CD1c-positive myeloid dendritic cell (primary cell): ENCODE measurements at regions not wholly inside any gene's neighbourhood (a gene's known extent, or its start where the extent isn't known, plus 50 kb on each side); places are given as distances from the start of the nearest gene placed in this dataset.

ENCODE experiments used
- DNase-seq: peaks from one replicate; pipeline ENCODE4 v3.0.0-alpha.2; 2016; ENCODE audit errors: extremely low spot score

DNA sequence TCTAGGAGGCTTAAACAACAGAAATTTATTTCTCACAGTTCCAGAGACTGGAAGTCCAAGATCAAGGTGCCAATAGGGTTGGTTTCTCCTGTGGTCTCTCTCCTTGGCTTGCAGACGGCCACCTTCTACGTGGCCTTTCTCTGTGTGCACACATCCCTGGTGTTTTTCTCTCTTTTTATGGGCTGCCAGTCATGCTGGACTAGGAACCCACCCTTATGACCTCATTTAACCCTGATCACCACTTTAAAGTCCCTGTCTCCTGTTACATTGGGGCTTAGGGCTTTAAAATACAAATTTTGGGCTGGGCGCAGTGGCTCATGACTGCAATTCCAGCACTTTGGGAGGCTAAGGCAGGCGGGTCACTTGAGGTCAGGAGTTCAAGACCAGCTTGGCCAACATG is 157.1 kb downstream of the TLE1 start:
- no peak for DNase-seq

DNA sequence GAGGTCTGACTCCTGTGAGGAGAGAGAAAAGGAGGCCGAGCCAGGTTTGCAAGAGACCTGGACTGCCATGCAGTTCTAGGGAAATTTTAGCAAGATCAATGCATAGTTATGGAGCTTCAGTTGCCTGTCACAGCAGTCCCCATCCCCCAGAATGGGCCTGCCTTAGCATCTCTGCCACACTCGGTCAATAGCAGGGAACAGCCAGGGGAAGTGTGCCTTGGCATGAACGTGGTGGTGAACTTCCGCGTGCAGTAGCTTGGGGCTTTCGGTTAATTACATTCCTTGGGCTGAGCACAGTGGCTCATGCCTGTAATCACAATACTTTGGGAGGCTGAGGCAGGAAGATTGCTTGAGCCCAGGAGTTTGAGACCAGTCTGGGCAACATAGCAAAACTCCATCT is 157.8 kb downstream of the TLE1 start:
- no peak for DNase-seq

DNA sequence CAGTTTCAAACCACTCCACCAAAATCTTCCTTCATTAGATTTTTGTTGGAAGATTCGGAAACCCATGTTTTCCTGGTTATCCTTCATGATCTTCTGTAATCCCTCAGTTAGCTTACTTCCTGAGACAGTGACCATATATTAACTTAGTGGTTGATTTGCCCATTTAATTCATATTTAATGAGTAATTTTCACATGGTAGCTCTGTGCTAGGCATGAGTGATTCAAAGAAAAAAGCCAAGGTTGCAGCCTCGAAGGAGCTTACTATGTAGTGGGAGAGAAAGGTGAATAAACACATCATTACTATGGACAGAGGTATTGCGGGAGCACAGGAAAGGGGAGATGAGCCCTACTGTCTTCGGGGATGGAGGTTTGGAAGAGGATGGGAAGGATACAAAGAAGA is 158.5 kb downstream of the TLE1 start:
- DNase-seq = no peak

DNA sequence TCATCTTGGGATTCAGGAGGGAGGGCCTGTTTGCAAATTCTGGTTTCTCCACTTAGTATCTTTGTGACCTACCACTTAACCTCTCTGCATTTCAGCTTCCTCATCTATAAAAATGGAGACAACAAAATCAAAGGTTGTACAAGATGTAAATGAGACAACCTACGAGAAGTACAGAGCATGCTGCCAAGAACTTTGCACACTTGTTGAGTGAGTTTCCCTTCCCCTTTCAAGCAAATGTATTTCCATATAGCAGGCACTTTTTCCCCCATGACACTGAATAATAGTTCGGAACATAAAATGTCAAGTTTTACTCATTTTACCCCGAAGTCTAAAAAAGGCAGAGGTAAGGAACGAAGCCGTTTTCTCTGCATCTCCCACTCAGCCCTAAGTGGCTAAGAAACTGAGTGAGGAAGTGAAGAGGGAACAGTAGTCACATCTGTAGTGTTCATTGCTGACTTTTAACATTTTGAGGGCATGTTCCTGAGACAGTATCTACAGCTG is 159.0 kb downstream of the TLE1 start:
- peak; percentile 85 for DNase-seq

DNA sequence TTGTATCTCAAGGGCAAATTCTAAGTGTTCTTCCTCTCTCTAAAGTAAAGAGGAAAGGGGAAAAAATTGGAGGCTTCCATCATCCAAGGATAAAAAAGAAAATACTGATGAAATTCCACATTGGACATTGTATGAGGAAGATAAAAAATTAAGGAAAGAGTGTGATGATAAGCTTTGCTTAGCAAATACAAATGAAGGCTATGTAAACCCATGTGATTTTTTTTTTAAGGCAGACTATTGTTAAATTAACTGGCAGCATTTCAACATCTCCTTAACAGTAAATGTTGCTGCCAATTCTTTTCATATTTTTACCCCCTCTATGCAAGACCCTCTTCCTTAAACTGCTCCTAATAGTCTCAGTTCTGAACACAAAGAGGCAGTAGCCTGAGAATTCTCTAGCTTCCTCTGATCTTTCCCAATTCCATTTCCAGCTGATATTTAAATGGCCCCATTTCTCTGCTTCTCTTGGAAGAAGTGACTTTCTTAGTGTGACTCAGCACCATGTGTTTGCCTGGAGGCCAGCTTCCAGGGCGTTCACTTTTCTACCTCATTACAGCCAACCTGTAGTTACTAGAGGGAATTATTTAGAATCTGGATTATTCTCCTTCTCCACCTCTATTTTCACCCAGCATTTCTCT is 159.7 kb downstream of the TLE1 start:
- peak; percentile 68 for DNase-seq

DNA sequence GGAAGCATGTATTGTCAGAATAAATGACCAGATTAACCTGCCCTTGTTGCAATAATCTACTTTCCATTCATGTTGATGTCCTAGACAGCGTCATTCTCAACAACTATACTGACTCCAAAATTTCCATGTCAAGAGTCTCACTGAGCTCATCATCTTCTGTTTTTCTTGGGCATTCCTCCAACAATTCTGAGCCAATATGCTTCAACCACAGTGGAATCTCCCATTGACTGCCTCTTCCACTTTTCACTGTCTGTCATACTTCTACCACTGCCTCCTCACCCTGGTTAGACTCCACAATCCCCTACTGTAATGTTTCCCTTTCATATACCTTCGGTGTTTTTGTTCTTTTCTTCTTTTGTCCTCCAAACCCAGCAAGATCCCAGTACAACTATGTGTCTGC is 162.8 kb downstream of the TLE1 start:
- peak; percentile 15 for DNase-seq

DNA sequence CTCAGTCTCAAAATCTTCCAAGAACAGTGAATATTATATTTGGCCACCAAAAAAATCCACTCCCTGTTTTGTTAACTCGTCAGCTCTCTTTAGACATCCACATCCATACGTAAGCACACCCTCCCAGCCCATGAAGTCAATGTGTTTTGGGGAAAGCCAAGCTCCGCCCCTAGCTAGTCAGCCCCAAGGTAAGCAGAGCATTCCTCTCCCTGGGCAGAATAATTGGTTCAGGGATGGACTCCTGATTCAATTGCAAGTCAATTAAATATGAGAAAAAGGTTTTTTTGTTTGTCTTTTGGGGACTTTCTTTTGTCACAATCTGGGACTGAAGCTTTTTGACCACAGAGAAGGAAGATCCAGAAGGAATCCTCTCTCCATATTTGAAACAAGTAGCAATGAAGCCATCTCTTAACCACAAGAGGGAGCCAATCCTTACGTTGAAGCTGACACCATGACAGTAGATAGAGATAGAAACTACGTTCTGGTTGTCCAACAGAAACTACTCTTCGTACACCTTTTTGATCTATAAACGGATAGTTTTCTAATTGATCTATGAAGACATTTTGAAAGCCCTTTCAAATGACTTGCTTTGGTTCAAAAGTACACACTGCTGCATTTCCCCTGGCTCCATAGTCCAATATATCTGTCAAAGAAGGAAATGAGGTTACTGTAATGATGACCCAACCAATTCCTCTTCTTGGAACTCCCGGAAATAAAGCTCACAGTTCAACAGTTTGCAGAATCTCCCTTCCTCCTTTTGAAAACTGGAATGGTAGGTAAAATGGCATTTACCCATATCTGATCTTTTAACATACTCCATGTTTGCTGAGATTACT is 166.4 kb downstream of the TLE1 start:
- DNase-seq = peak; percentile 57

DNA sequence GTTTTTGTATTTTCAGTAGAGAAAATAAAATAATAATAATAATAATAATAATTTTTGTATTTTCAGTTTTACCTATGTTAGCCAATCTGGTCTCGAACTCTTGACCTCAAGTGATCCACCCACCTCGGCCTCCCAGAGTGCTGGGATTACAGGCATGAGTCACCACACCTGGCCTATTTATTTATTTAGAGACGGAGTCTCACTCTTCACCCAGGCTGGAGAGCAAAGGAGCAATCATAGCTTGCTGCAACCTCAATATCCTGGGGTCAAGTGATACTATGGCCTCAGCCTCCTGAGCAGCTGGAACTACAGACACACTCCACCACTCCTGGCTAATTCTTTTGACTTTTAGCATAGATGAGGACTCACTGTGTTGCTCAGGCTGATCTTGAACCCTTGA is 167.5 kb downstream of the TLE1 start:
- DNase-seq = no peak

DNA sequence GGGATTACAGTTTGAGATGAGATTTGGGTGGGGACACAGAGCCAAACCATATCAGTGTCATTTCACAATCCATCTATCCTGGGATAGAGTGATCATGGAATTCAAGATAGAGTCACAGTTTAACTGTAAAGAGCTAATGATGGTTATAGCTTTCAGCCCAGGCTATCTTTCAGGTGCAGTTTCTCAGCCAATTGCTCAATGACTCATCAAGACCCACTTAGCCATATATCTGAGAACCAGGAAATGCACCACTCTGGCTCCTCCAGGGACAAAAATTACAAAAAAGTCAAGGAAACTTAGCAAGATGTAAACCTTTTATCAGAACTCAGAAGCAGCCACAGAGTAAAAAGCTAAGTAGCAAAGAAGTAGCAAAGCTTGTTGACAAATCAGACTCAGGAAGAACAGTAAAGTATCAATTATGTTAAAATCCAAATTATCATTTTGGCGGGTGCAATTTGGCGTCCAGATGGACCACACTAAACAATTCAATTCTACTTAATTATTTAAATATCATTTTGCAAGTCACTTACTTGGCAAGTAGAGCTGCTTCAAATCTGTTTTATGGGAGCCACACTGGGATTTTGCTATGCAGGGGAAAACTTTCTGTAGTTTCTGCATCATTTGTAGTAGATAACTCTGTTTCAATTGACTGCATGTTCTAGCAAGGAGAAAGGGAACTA is 169.4 kb downstream of the TLE1 start:
- no peak for DNase-seq

DNA sequence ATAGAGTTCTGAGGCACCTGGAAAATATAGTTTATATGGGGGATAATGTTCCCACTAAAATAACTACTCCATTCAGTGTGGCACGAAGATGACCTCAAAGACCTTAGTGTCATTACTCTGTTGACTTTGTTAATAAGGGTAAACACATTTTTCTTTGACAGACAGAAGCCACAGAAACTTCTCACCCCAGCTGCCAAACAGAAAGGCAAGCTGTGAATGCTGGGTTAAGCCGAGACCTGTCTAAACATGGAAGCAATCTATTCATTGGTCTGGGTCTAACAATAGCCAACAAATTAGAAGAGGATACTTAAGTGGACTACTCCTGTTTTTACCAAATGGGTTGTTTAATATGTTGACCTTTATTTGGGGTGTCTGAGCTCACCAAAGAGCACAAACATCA is 171.4 kb downstream of the TLE1 start:
- no peak for DNase-seq

DNA sequence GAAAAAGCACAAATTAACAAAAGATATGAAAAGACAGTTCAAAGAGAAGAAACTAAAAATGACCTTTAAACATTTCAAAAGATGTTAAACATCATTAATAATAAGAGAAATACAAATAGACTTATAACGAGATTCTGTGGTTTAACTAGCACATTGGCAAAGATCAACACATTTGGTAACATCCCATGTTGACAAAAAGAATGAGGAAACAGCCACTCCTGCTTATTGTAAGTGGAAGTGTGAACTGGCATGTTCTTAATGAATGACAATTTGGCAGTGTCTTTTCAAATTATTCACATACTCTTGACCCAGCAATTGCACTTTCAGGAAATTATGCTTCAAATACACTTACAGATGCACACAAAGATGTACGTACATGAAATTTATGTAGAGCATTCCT is 176.3 kb downstream of the TLE1 start:
- no peak for DNase-seq

DNA sequence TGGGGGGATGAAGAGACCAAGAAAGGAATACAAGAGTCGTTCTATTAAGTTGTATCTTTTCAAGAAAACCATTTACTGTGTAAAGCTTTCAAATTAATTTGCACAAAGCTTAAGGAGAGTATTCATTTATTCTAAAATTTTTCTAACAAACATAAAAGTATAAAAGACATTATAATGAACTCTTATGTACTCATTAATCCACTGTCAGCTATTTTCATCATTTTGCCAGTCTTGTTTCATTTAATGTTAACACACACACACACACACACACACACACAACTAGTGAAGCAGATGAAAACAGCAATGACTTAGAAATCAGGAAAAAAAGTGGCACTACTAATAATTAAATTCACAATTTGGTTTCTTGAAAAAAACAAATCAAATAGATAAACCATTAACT is 176.7 kb downstream of the TLE1 start:
- no peak for DNase-seq

DNA sequence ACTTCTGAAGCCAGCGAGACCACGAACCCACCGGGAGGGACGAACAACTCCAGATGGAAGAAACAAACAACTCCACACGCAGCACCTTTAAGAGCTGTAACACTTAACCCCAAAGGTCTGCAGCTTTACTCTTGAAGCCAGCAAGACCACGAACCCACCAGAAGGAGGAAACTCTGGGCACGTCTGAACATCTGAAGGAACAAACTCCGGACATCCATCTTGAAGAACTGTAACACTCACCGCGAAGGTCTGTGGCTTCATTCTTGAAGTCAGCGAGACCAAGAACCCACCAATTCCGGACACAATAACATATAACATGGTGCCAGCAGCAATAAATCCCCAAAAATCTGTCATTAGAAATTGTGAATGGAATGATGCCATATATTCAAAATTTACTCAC is 180.9 kb downstream of the TLE1 start:
- no peak for DNase-seq

DNA sequence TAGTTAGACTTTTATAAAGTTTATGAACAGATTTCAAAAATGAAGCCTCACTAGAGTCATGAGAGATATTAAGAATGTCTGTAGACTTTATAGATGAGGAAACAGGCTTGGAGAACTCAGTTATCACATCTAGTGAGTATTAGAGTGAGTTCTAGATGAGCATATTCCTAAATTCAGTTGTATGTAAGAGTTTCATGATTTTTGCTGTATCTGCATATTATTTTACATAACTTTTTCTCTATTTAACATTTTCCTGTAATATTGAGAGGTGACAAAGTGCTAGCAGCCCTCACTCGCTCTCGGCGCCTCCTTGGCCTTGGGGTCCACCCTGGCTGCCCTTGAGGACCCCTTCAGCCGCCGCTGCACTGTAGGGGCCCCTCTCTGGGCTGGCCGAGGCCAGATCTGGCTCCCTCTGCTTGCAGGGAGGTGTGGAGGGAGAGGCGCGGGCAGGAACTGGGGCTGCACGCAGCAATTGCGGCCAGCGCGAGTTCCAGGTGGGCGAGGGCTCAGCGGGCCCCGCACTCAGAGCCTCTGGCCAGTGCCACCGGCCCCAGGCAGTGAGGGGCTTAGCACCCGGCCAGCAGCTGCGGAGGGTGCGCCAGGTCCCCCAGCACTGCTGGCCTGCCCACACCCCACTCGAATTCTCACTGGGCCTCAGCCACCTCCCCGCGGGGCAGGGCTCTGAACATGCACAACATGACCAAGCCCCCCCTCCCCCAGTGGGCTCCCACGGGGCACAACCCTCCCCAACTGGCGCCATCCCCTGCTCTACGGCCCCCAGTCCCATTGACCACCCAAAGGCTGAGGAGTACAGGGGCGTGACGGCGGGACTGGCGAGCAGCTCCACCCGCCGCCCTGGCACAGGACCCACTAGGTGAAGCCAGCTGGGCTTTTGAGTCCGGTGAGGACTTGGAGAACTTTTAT is 182.1 kb downstream of the TLE1 start:
- no peak for DNase-seq

DNA sequence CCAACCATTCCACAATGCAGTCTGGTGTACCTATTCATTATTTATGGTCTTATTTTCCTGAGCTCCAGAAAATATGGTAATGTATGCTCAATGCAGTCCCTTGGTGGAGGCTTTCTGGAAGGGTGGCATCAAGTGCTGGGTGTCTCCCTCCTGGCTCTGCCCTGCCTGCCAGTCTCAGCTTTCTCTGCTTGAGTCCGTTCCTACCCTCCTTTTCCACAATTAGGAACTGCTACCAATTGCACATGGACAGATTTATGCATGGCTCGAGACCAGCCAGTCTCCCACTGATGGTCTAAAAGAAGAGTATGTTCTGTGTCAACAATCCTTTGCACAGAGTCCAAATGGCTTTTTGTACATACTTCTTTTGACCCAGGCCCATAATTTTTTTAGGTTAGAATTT is 189.8 kb downstream of the TLE1 start:
- DNase-seq = no peak

DNA sequence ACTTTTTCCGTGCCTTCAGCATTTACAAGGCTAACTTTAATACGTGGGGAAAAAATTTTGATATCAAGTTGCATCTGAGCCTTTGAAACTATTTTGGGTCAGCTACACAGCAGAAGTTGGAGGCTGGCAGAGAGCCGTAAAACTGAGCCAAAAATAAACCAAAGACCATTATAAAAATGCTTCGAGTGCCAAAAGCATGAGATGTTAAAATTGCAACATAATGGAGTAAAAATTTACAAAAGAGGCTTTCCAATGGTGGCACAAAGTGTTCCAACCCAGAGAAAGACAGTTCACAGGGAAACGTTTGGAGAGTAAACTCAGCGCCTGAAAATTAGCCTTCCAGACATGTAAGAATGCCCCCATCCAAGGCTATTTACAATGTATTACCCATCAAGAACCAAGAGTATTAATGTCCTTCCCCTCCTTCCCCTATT is 190.3 kb downstream of the TLE1 start:
- DNase-seq = no peak

DNA sequence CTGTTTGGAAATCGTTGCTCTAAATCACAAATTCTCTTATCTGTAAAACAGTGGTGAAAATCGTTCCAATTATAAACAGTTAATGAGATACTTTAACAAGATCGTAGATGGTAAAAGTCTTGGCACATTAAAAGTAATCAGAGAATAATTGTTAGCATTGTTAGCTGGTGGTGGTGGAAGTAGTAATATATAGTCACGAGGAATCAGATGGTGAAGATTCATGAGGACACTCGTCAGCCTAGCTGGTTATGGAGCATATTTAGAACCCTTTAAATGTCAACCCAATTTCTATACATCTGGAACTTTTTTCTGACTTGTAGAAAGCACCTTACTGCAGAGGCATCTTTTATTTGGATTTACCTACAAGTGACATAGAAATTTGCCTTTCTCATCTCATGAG is 190.8 kb downstream of the TLE1 start:
- no peak for DNase-seq

DNA sequence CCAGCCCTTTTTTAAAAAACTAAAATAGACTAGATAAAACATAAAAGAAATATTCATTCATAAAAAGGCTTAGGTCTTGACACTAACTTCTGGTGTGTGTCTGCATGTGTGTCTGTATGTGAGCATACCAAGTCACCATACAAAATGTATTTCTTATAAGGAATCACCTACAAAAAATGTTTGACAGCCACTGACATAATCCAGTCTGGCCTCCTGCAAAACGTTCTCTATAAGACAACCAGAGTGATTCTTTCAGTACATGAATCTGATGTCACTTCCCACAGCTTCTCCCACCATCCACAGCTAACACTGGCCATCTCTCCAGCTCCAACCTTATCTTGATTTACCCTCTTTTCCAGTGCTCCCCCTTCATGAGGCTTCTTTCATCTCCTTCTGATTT is 192.3 kb downstream of the TLE1 start:
- no peak for DNase-seq

DNA sequence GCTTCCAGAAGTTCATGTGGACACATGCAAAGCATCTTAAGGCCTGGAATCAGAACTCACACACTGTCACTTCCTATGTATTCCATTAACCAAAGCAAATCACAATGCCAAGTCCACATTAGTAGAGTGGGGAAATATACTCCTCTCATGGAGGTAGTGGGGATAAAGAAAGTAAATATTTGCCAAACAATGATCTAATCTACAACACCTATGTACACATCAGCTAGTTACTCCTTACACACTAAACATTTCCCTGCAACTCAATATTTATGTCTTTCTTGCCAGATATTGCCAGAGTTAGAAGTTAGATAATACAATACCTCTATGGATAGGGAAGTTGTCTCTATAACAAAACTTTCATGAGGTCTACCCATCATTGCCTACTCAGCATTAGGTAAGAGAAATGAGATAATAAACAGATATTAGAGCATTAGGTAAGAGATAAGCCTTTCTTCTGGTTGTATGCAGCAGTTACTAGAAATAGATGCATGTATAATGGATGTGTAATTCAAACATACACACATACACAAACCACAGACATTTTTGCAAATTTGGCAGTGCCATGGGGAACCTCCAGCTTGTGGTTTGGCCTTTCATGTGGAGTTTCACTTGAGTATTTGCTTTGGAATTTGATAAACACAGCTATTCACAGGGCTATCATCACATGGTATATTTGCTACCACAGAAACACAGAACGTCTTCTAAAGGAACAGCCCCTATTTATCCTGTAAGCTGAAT is 196.5 kb downstream of the TLE1 start:
- no peak for DNase-seq

DNA sequence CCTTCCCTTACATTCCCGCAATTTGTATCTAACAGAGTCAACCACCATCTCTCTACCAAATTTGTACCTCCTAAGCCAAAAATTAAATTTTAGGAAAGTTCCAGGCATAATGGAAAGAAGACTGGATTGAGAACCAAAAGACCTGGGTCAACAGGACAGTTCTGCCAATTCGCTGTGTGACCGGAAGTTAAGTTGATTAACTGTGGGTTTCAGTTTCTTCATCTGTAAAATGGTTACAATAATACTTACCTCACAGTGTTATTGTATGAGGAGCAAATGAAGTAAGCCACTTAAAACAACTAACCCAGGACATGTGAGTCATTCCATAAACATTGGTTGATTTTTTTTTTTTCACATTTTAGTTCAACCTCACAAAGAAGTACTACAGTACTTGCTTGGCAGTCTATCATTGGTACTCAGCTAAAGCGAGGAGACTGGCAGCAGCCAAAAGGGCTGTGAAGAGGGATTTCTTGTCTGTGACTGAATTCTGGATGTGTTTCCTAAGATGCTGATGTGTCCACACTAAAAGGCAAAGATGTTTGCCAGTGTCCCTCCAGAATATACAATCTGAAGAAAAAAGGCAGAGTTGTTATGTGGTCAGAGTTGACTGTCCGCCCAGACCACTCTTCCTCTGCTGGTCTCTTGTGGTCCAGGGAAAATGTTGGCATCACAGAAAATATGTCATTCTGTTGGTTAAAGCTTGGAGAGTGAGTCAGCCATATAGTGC is 198.6 kb downstream of the TLE1 start:
- DNase-seq = no peak
